ENCODE measurements at regions not wholly inside any gene's neighbourhood (a gene's known extent, or its start where the extent isn't known, plus 50 kb on each side); places are given as distances from the start of the nearest gene placed in this dataset.

DNA sequence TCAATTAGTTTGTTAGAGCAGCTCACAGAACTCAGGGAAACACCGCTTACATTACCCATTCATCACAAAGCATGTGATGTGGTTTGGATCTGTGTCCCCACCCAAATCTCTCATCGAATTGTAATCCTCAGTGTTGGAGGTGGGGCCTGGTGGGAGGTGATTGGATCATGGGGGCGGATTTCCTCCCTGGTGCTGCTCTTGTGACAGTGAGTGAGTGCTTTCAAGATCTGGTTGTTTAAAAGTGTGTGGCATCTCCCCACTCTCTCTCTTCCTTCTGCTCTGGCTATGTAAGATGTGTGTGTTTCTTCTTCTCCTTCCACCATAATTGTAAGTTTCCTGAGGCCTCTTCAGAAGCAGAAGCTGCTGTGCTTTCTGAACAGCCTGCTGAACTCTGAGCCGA, 63.5 kb upstream of the AGPS start:
- no peak for DNase-seq (ENCODE audit: low spot score)
- TF ChIP-seq CTCF (IDR thresholded peaks at IDR 0.05; ENCODE audit: extremely low read depth, missing control alignments): no peak

- no peak for TF ChIP-seq CTCF (IDR thresholded peaks at IDR 0.05; ENCODE audit: extremely low read depth, missing control alignments)
- DNase-seq (ENCODE audit: low spot score): no peak
These were observed 61.0 kb upstream of the AGPS start for GRCh38 chr2:177331466-177331997.

GRCh38 chr2:177332026-177332991, 60.3 kb upstream of the AGPS start:
- peak; percentile 48 for DNase-seq (ENCODE audit: low spot score)
- TF ChIP-seq CTCF (IDR thresholded peaks at IDR 0.05; ENCODE audit: extremely low read depth, missing control alignments): peak; percentile 39

DNA sequence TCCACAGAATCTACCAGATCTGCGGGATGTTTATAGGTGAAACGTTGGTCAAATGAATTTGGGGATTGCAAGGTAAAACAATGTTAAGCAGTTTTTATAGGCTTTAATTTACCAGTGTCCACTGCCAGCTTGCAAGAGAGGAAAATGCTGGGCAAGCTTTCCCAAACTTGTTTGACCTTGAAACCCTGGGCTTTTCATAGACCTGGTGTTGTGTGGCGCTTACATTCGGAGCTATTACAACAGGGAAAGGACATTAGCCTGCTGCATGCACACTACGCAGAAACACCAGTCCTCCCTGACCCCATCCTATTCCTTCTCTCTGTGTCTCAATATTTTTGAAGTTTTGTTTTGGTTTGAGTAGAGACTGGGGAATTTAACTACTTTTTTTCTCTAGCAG, 59.6 kb upstream of the AGPS start:
- TF ChIP-seq CTCF (IDR thresholded peaks at IDR 0.05; ENCODE audit: extremely low read depth, missing control alignments): no peak
- DNase-seq (ENCODE audit: low spot score): no peak

- peak; percentile 39 for DNase-seq (ENCODE audit: low spot score)
- peak; percentile 68 for TF ChIP-seq CTCF (IDR thresholded peaks at IDR 0.05; ENCODE audit: extremely low read depth, missing control alignments)
These were observed 57.5 kb upstream of the AGPS start for GRCh38 chr2:177334940-177335543.

GRCh38 chr2:177335917-177336450, 56.6 kb upstream of the AGPS start:
- DNase-seq (ENCODE audit: low spot score): no peak
- TF ChIP-seq CTCF (IDR thresholded peaks at IDR 0.05; ENCODE audit: extremely low read depth, missing control alignments): no peak
